Pulmonary artery endothelial cell (primary cell): ENCODE measurements at regions not wholly inside any gene's neighbourhood (a gene's known extent, or its start where the extent isn't known, plus 50 kb on each side); places are given as distances from the start of the nearest gene placed in this dataset.

ENCODE experiments used
- DNase-seq: peaks from one replicate; pipeline ENCODE4 v3.0.0-alpha.2; 2011; ENCODE audit warnings: low read depth, low spot score

DNA sequence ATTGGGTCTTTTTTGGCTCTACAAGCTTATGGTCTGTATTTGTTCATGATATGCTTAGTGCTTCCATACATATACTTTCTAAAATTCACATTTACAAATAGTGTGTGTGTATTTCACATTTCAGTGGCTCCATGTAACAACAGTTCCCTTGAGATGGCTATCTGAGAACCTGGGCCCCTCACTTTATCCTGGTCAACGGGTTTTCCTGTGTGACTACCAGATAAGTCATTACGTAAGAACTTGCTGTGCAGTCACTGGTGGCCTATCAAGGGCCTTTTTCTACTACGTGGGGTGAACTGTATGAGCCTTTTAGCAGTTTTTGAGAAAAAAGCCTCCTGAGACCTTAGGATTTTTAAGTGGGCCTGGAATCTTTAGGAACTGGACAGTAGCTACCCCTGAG is 454.1 kb downstream of the PCNX1 start:
- DNase-seq, result no peak

DNA sequence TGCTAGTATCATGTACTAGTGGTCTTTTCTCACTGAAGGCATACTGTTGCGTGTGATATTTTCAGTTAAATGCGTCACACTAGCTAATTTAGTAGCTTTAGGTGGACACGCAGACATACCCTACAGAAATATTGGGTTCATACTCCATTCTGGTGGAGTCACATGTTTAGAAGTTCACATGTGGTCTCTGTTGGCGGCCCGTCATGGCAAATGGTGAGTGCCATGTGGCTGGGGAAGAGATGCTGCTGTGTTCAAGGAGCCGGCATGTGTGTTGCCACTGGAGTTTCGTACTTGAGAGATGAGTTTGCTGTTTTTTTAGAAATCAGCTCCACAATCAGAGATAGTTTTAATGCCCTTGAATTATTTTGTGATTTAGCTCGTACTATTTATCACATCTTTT is 454.6 kb downstream of the PCNX1 start:
- no peak for DNase-seq

DNA sequence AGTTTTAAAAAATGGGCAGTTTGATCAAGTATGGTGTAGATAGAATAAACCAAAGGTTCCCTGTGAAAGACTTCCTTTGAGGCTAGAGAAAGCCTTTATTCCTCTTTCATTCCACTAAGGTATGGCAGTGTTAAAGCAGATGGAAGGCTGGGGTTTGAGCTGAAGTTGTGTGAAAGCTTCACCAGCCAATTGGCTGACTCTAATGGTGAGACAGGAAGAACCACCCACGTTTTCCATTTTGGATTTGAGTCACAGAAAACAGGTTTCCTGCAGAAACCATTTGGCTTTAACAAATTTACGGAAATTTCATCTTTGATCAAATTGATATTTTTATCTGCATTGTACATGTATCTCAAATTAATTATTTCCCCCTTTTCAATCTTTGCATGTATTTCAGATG is 455.0 kb downstream of the PCNX1 start:
- DNase-seq, result no peak

GRCh38 chr14:71362920-71363584 is 455.8 kb downstream of the PCNX1 start:
- no peak for DNase-seq

DNA sequence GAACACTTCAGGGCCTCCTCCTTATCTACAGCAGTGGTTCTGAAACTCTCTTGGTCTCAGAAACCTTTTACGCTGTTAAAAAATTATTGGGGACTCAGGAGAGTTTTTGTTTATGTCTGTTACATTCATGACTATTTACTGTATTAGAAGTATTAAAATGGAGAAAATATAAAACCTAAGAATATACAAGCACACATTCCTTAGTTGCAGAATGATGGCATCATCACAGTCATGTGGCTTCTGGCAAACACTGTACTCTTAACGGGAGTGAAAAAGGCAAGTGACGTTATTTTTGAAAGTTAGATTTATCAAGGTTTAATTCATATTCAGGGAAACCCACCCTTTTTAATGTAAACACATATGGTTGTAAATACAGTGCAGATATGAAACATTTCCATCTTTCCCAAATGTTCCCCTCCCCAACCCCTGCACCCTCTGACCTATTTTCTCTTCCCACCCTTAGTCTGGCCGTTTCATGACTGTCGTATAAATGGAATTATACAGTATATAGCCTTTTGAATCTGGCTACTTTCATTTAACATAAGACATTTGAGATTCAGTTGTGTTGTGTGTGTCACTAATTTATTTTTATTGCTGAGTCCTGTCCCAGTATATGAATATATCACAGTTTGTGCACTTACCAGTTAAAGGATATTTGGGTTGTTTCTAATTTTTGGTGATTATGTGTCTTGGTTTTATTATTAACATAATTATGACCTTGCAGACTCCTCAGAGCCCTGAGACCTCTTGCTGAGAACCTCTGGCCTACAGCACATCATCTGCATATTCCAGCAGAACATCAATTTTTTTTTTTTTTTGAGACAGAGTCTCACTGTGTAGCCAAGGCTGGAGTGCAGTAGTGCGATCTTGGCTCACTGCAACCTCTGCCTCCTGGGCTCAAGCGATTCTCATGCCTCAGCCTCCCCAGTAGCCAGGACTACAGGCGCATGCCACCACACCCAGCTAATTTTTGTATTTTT is 457.0 kb downstream of the PCNX1 start:
- no peak for DNase-seq

DNA sequence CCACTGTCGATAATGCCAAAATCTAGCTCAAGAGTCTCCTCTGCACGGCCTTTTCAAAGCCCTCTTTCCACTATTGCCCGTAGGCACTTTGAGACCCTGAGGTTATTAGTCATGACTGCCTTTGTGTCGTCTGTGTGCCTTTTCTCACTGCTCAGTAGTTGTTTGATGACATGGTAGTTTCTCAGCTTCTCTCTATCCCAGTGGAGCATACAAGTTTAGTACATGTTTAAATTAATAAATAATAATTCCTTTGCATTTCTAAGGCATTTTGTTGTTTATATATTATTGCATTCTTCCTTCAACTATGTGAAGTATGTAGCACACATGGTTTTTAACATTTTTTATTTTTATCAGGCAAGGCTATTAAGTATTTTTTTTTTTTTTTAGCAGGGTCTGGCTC is 458.1 kb downstream of the PCNX1 start:
- no peak for DNase-seq

DNA sequence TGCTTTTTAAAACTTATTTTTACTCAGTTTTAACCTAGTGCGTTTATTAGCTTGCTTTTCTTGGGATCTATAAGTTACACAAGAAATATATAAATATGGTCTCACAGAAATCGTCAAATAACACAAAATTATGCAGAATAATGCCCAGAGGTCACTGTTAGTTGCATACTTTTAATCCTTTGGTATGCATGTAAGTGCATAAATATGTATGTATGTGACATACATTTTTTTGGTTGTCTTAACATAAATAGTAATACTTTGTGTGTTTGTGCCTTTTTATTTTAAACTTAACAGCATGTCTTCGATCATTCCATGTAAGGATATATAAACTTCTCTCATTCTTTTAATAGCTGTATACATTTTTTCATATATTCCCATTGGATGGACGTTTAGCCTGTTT is 459.6 kb downstream of the PCNX1 start:
- DNase-seq, result no peak

- peak; percentile 33 for DNase-seq
Measured at GRCh38 chr14:71371711-71372396, 464.6 kb downstream of the PCNX1 start.

DNA sequence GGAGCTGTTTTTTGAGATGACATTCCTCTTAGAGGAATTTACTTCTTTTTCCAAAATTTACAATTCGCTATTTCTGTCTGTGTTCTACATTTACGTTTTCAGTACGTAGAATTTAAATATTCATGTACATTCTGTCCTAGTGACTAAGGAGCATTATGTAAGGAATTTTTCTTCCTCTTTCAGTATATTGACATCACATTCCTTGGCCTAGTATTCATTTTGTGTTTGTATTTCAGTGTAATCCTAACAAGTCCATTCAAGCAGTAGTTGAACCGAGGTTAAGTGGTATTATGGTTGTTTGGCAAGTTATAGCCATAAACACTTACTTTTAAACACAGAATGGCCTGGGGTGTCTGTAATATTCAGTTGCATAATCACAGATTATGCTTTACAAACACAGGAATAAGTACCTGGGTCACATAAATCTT is 465.2 kb downstream of the PCNX1 start:
- DNase-seq, result no peak

DNA sequence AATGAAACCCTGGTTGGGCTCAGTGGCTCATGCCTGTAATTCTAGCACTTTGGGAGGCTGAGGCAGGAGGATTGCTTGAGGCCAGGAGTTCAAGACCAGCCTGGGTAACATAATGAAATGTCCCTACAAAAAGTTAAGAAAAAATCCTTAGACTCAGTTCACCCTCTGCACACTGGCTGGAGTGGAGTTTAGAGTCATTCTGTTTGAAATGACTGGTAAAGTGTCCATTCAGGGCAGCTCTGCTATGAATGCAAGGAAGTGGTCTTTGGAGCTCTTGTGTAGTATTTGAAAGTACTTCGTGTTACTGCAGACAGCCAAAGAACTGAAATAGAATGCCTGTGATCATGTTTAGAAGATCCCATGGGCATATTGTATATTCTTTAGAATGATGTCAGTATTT is 466.5 kb downstream of the PCNX1 start:
- no peak for DNase-seq

DNA sequence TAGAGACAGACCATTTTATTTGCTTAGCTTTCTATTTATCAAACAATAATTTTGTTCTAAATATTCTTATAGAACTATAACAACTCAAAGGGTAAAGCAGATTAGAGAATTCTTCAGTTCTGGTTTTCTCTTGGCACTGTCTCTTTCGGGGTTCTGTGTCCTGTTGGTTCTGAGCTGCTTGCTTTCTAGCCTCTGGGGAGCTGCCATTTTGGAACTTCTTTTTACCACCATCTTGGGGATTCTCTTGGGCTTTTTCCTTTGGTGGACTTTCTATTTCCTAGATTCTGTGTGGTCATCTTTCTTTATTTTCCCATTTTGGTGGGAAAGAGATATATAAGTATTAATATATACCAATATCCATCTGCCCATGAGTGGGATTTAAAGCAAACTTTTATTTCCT is 467.7 kb downstream of the PCNX1 start:
- no peak for DNase-seq

GRCh38 chr14:71377099-71377498 is 469.8 kb downstream of the PCNX1 start:
- DNase-seq, result no peak

DNA sequence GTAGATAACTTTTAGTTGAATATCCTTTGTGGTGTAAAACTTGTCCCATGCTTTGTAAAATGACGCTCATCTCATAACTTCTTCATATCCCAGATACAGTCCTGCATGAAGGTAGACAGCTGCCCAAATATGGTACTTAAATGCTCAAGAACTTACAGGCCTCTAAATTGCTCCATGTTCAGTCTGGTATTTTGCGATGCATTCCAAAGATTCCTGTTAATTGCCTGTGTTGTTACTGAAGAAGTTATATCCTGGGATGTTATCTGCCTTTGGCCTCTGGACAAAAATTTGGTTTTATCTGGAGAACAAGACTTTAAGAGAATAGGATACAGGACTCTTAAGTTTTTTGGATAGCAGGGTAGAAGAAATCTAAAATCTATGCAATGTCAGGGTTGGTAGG is 473.0 kb downstream of the PCNX1 start:
- no peak for DNase-seq

- DNase-seq, result no peak
Measured at GRCh38 chr14:71381814-71382213, 474.6 kb downstream of the PCNX1 start.

GRCh38 chr14:71382315-71382714 is 475.1 kb downstream of the PCNX1 start:
- no peak for DNase-seq

DNA sequence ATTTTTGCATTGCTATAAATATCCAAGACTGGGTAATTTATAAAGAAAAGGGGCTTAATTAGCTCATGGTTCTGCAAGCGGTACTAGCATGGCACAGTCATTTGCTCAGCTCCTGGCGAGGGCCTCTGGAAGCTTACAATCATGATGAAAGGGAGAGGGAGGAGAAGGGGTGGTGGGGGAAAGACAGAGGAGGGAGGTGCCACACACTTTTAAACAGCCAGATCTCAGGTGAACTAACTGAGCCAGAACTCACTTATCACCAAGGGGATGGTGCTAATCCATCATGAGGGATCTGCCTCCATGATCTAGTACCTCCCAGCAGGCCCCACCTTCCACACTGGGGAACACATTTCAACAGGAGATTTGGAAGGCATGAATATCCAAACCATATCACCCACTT is 476.3 kb downstream of the PCNX1 start:
- no peak for DNase-seq

GRCh38 chr14:71384007-71384845 is 477.0 kb downstream of the PCNX1 start:
- no peak for DNase-seq

GRCh38 chr14:71387753-71388152 is 480.5 kb downstream of the PCNX1 start:
- no peak for DNase-seq

DNA sequence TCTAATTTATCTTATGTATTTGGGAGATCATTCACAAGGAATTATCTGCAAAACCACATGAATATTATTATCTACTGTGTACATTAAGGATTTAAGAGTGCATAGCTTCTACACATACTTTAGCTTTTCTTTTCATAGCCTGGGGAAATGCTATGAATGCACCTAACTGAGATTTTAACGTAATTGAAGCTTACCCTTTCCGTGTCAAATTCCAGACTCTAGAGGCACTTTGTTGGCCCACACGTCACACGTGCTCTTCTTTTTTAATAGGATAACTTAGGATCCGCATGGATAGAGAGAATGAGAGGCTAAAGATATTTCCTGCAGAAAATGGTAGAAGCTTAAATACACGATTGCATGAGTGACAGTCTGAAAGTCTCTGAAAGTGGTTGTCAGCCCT is 481.1 kb downstream of the PCNX1 start:
- no peak for DNase-seq

DNA sequence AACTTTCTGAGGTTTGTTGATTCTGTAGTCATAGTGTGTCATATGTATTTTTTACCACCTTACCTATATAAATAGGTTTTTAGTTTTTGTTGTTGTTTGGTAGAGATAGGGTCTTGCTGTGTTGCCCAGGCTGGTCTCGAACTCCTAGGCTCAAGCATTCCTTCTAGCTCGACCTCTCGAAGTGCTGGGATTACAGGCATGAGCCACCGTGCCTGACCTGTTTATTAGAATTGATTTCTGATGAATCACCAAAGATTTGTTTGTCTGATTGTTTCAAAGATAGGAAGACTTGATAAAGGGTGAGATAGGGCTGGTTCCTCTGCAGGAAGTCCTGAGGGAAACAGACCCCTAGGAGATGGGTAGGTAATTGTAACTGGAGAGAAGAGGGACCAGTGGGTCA is 481.6 kb downstream of the PCNX1 start:
- DNase-seq, result no peak

DNA sequence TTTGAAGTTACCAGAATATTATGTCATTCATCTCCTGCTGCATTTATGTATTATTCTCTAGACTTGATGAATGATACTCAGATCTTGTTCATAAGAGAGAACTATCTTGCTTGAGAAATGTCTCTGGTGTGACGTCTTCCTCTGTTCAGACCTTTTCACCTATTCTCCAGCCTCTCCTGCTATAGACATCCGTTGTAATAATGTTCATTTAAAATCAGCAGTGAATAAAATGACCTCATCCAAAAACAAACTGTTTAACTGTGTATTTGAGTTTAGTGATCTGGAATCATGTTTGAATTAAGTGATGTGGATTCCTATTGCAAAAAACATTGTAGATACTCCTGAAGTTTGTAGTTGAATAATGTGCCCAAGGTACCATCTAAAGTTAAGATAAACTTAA is 487.1 kb downstream of the PCNX1 start:
- no peak for DNase-seq
